Cardiac muscle cell (in vitro differentiated cells and primary cell): ENCODE measurements at regions not wholly inside any gene's neighbourhood (a gene's known extent, or its start where the extent isn't known, plus 50 kb on each side); places are given as distances from the start of the nearest gene placed in this dataset.
A peak's percentile ranks its signal among the peaks of the same experiment; 100 is the strongest.

Experiments
- DNase-seq, 2 donors: peaks; one replicate each; pipeline versions ENCODE4 v3.0.0 to v3.0.0-alpha.2; 2010 to 2017; ENCODE audit warnings: low read depth in 1 of 2, low spot score in 1 of 2
- H3K27ac ChIP-seq: fragments of 200-600 bp; sonication (generic); 2 replicates; pipeline ENCODE4 v1.5.1; 2016
- H3K27me3 ChIP-seq: fragments of 200-600 bp; sonication (generic); 2 replicates; pipeline ENCODE4 v1.6.0; 2016; ENCODE audit warnings: control low read depth
- H3K36me3 ChIP-seq: fragments of 200-600 bp; sonication (generic); 2 replicates; pipeline ENCODE4 v1.5.1; 2016; ENCODE audit warnings: control low read depth
- H3K4me1 ChIP-seq: fragments of 200-600 bp; sonication (generic); 2 replicates; pipeline ENCODE4 v1.8.1; 2017; ENCODE audit warnings: low read depth, mild to moderate bottlenecking, mixed run types
- H3K4me3 ChIP-seq: fragments of 200-600 bp; sonication (generic); 2 replicates; pipeline ENCODE4 v1.5.1; 2016; ENCODE audit warnings: mild to moderate bottlenecking
- H3K9me3 ChIP-seq: fragments of 200-600 bp; sonication (generic); 2 replicates; pipeline ENCODE4 v1.5.1; 2017; ENCODE audit warnings: low read depth, mild to moderate bottlenecking, control low read depth
- TF ChIP-seq, protein P1 (sequence below): IDR thresholded peaks from 2 replicates; pipeline ENCODE4 v1.5.1; 2012; ENCODE audit warnings: low read depth, mild to moderate bottlenecking, low read length

DNA sequence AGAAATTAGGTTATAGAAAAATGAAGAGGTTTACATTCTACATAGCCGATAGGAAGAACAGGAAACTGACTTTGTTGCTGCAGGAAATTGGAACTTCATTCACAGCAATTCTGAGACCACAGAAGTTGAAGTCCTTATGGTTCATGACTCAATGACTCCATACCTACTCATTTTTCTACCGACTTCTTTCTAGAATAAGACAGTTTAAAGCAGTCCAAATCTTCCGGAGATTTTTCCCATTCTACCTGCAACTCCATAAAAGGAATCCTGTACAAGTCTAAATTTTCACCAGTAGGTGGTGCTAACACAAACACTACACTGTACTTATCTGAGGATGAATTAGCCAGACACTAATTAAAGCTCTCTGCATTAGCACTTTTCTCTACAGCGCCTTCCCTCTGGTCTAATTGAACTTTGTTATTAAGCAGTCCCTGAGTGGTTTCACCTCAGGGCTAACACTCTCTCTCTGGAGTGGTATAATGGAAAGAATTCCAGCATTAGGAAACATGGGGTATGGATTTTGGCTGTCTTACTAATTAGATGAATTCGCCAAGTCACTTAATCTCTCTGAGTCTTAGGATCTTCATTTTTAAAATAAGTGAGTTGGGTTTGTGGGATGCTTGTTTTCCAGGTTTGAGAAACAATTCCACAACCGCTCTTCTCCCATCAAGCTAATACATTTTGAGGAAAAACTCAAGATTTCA is 167.9 kb downstream of the SMIM20 start:
- DNase-seq: peak; percentile 61 to 63
- Histone ChIP-seq H3K9me3 (no peaks in the 10 kb centered on the region), H3K4me1 (peaks cover 11% of the 10 kb centered on the region), H3K36me3 (no peaks in the 10 kb centered on the region), H3K27me3 (no peaks in the 10 kb centered on the region), H3K27ac (no peak overlapping the region), H3K4me3 (no peak overlapping the region)
- TF ChIP-seq, protein P1, sequence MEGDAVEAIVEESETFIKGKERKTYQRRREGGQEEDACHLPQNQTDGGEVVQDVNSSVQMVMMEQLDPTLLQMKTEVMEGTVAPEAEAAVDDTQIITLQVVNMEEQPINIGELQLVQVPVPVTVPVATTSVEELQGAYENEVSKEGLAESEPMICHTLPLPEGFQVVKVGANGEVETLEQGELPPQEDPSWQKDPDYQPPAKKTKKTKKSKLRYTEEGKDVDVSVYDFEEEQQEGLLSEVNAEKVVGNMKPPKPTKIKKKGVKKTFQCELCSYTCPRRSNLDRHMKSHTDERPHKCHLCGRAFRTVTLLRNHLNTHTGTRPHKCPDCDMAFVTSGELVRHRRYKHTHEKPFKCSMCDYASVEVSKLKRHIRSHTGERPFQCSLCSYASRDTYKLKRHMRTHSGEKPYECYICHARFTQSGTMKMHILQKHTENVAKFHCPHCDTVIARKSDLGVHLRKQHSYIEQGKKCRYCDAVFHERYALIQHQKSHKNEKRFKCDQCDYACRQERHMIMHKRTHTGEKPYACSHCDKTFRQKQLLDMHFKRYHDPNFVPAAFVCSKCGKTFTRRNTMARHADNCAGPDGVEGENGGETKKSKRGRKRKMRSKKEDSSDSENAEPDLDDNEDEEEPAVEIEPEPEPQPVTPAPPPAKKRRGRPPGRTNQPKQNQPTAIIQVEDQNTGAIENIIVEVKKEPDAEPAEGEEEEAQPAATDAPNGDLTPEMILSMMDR: peak; percentile 67

- Histone ChIP-seq H3K4me1 (peaks cover 11% of the 10 kb centered on the region), H3K36me3 (no peaks in the 10 kb centered on the region), H3K27ac (no peak overlapping the region), H3K27me3 (no peaks in the 10 kb centered on the region), H3K4me3 (no peak overlapping the region), H3K9me3 (no peaks in the 10 kb centered on the region)
- DNase-seq: no peak
- TF ChIP-seq, protein P1: no peak
Measured at GRCh38 chr4:26082565-26082964, 168.5 kb downstream of the SMIM20 start.

DNA sequence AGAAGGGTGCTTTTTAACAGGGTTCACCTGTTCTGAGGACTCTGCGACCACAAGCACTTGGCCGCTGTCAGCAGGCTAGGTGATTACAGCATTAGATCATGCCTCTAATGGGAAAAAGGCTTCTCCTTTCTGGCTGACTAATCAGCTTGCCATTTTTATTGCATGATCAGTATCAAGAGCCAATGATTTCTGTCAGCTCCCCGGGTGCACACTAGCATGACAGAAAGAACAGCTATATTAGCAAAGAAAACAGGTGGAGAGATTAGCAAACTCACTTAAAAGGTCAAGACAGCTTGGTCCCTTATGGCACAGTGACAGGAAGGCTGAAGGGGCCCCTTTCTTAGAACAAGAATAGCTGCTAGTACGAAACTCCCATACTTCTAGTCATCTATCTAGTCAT is 170.0 kb downstream of the SMIM20 start:
- no peaks in the 10 kb centered on the region for H3K36me3 ChIP-seq
- no peak overlapping the region for H3K4me3 ChIP-seq
- TF ChIP-seq, protein P1: no peak
- no peaks in the 10 kb centered on the region for H3K9me3 ChIP-seq
- H3K27me3 ChIP-seq: no peaks in the 10 kb centered on the region
- DNase-seq: peak; percentile 15 to 45
- H3K27ac ChIP-seq: peak overlapping the region; percentile 8
- H3K4me1 ChIP-seq: peaks cover 11% of the 10 kb centered on the region

DNA sequence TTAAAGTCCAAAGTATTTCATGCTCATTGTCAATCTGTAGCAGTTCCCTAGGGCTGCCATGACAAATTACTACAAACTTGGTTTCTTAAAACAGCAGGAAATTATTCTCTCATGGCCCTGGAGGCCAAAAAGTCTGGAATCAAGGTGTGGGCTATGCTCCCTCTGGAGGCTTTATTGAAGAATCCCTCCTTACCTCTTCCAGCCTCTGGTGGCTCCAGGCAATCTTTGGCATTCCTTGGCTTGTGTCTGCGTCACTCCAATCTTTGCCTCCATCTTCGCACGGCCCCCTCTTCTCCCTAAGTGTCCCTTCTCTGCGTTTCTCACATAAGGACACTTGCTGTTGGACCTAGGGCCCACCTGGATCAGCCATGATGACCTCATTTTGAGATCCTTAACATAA is 170.4 kb downstream of the SMIM20 start:
- Histone ChIP-seq H3K4me3 (no peak overlapping the region), H3K27me3 (no peaks in the 10 kb centered on the region), H3K27ac (peak overlapping the region; percentile 8), H3K9me3 (no peaks in the 10 kb centered on the region), H3K4me1 (peaks cover 11% of the 10 kb centered on the region), H3K36me3 (no peaks in the 10 kb centered on the region)
- no peak for DNase-seq
- TF ChIP-seq, protein P1: no peak

GRCh38 chr4:26085551-26085950 is 171.5 kb downstream of the SMIM20 start:
- DNase-seq: peak in 1 of 2 donors; percentile 25
- TF ChIP-seq, protein P1: no peak
- Histone ChIP-seq H3K9me3 (no peaks in the 10 kb centered on the region), H3K4me1 (peaks cover 11% of the 10 kb centered on the region), H3K27me3 (no peaks in the 10 kb centered on the region), H3K36me3 (no peaks in the 10 kb centered on the region), H3K27ac (no peak overlapping the region), H3K4me3 (no peak overlapping the region)
